Astrocyte (in vitro differentiated cells and primary cell): ENCODE measurements at regions not wholly inside any gene's neighbourhood (a gene's known extent, or its start where the extent isn't known, plus 50 kb on each side); places are given as distances from the start of the nearest gene placed in this dataset.

Source experiments
- DNase-seq: peaks from one replicate; pipeline ENCODE4 v3.0.0-alpha.2; 2010; ENCODE audit warnings: low read depth
- FAIRE-seq: peaks from 2 replicates; lab custom pipeline; 2011; peaks lifted over from hg19 to GRCh38; lab: Jason Lieb, UNC
- H2AFZ ChIP-seq: 2 replicates; pipeline ENCODE4 v1.6.0; 2012; ENCODE audit warnings: low read depth, low read length, inconsistent platforms
- H3K27ac ChIP-seq: 2 replicates; pipeline ENCODE4 v1.5.1; 2011; ENCODE audit warnings: low read depth, low read length, inconsistent platforms
- H3K27me3 ChIP-seq: 2 replicates; pipeline ENCODE4 v1.6.0; 2011; ENCODE audit warnings: low read length, inconsistent platforms; ENCODE audit not compliant: insufficient read depth
- H3K36me3 ChIP-seq: 2 replicates; pipeline ENCODE4 v1.5.1; 2011; ENCODE audit warnings: low read length, inconsistent platforms; ENCODE audit not compliant: insufficient read depth
- H3K4me1 ChIP-seq: 2 replicates; pipeline ENCODE4 v1.5.1; 2011; ENCODE audit warnings: low read length, inconsistent platforms; ENCODE audit not compliant: insufficient read depth
- H3K4me2 ChIP-seq: 2 replicates; pipeline ENCODE4 v1.6.0; 2012; ENCODE audit warnings: low read length, inconsistent platforms
- H3K4me3 ChIP-seq: 2 replicates; pipeline ENCODE4 v1.5.1; 2011; ENCODE audit warnings: low read depth, mild to moderate bottlenecking, low read length, inconsistent platforms; ENCODE audit not compliant: insufficient read depth
- H3K79me2 ChIP-seq: 2 replicates; pipeline ENCODE4 v1.6.0; 2012; ENCODE audit warnings: mild to moderate bottlenecking, low read length, inconsistent platforms; ENCODE audit not compliant: insufficient read depth
- H3K9ac ChIP-seq: 2 replicates; pipeline ENCODE4 v1.6.0; 2012; ENCODE audit warnings: mild to moderate bottlenecking, low read length, inconsistent platforms
- H3K9me3 ChIP-seq: 2 replicates; pipeline ENCODE4 v1.5.1; 2012; ENCODE audit warnings: low read depth, mild to moderate bottlenecking, low read length, inconsistent platforms; ENCODE audit not compliant: insufficient read depth
- H4K20me1 ChIP-seq: 2 replicates; pipeline ENCODE4 v1.6.0; 2012; ENCODE audit warnings: low read length, inconsistent platforms; ENCODE audit not compliant: insufficient read depth
- H3K27ac Mint-ChIP-seq: one replicate; pipeline ENCODE4 v1.8.0; 2021; ENCODE audit warnings: mild to moderate bottlenecking, mixed read lengths; ENCODE audit not compliant: unreplicated experiment
- H3K27me3 Mint-ChIP-seq: one replicate; pipeline ENCODE4 v1.8.0; 2021; ENCODE audit warnings: low read depth, mixed read lengths; ENCODE audit not compliant: unreplicated experiment
- H3K36me3 Mint-ChIP-seq: one replicate; pipeline ENCODE4 v1.8.0; 2021; ENCODE audit warnings: low read depth, mixed read lengths; ENCODE audit not compliant: unreplicated experiment
- H3K4me1 Mint-ChIP-seq: one replicate; pipeline ENCODE4 v1.8.0; 2021; ENCODE audit warnings: low read depth, mixed read lengths; ENCODE audit not compliant: unreplicated experiment
- H3K4me3 Mint-ChIP-seq: one replicate; pipeline ENCODE4 v1.8.0; 2021; ENCODE audit warnings: mild to moderate bottlenecking, moderate library complexity, mixed read lengths; ENCODE audit not compliant: unreplicated experiment
- H3K9me3 Mint-ChIP-seq: one replicate; pipeline ENCODE4 v1.8.0; 2021; ENCODE audit warnings: mild to moderate bottlenecking, mixed read lengths; ENCODE audit not compliant: unreplicated experiment
- CTCF ChIP-seq: IDR thresholded peaks from 2 replicates; pipeline ENCODE4 v1.5.1; 2011; ENCODE audit warnings: low read depth, mild to moderate bottlenecking, inconsistent platforms, low read length, moderate library complexity; ENCODE audit not compliant: insufficient read depth
- EZH2 ChIP-seq: IDR thresholded peaks from 2 replicates; pipeline ENCODE4 v1.6.1; 2012; ENCODE audit warnings: mild to moderate bottlenecking, low read length, inconsistent platforms; ENCODE audit not compliant: insufficient read depth

- peak; percentile 16 for DNase-seq
- H3K4me3 ChIP-seq: peak overlapping the region; percentile 90
- peaks cover 6% of the 10 kb centered on the region for H3K4me1 ChIP-seq
- H3K27me3 Mint-ChIP-seq: no peaks in the 10 kb centered on the region
- peak overlapping the region; percentile 98 for H3K4me3 Mint-ChIP-seq
- peak overlapping the region; percentile 100 for H3K4me2 ChIP-seq
- no peaks in the 10 kb centered on the region for H3K27me3 ChIP-seq
- H3K4me1 Mint-ChIP-seq: peaks cover 2% of the 10 kb centered on the region
- peaks cover 5% of the 10 kb centered on the region for H3K36me3 ChIP-seq
- peaks cover 7% of the 10 kb centered on the region for H3K36me3 Mint-ChIP-seq
- H3K9me3 ChIP-seq: no peaks in the 10 kb centered on the region
- H3K27ac ChIP-seq: peak overlapping the region; percentile 74
- peak overlapping the region; percentile 89 for H3K9ac ChIP-seq
- peaks cover 66% of the 10 kb centered on the region for H3K79me2 ChIP-seq
- FAIRE-seq: no peak
- TF ChIP-seq EZH2: no peak
- no peak for TF ChIP-seq CTCF
- H3K27ac Mint-ChIP-seq: no peak overlapping the region
- peaks cover 42% of the 10 kb centered on the region for H4K20me1 ChIP-seq
- H2AFZ ChIP-seq: peak overlapping the region; percentile 95
- H3K9me3 Mint-ChIP-seq: no peaks in the 10 kb centered on the region
These were observed 1418.4 kb downstream of the UQCRFS1 start for GRCh38 chr19:27794494-27795042.

- Histone ChIP-seq H3K4me1 (peaks cover 6% of the 10 kb centered on the region), H3K27me3 (no peaks in the 10 kb centered on the region), H4K20me1 (peaks cover 39% of the 10 kb centered on the region), H3K36me3 (peaks cover 5% of the 10 kb centered on the region), H3K4me3 (peak overlapping the region; percentile 90), H3K4me2 (peak overlapping the region; percentile 100), H3K79me2 (peaks cover 68% of the 10 kb centered on the region), H3K27ac (peak overlapping the region; percentile 74), H2AFZ (peak overlapping the region; percentile 95), H3K9me3 (no peaks in the 10 kb centered on the region), H3K9ac (peak overlapping the region; percentile 89)
- FAIRE-seq (no peak), DNase-seq (peak; percentile 92)
- Mint-ChIP-seq H3K27me3 (no peaks in the 10 kb centered on the region), H3K36me3 (peaks cover 7% of the 10 kb centered on the region), H3K4me1 (peaks cover 2% of the 10 kb centered on the region), H3K9me3 (no peaks in the 10 kb centered on the region), H3K4me3 (peak overlapping the region; percentile 98), H3K27ac (peak overlapping the region; percentile 94)
- TF ChIP-seq CTCF (no peak), EZH2 (no peak)
These were observed 1419.1 kb downstream of the UQCRFS1 start for GRCh38 chr19:27793644-27794493.
